ENCODE measurements at regions not wholly inside any gene's neighbourhood (a gene's known extent, or its start where the extent isn't known, plus 50 kb on each side); places are given as distances from the start of the nearest gene placed in this dataset.

DNA sequence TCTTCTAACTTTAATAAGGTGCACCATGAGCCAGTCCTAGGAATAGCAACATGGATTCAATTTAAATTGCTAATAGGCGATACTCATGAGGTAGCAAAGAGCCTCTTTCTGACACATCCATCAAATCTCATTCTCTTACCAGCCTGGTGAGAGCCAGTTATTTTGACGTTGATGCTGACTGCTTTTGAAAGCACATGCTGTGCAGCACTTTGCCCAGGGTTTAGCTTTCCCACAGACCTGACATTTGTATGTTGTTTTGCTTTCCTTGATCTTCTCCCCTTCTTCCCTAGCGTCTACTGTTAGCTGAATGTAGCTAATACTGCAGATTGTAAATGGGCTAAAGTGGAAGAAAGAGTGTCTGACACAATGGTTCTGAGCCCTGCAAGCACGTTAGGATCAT lies 101.1 kb upstream of the CCDC85A start:
- Histone ChIP-seq H3K9me2 (ENCODE audit: low read depth, low read length) (no peaks in the 10 kb centered on the region), H3K27me3 (ENCODE audit: insufficient read depth, low read length) (no peaks in the 10 kb centered on the region), H3K27ac (ENCODE audit: low read depth, low read length, poor library complexity, severe bottlenecking) (no peak overlapping the region)

DNA sequence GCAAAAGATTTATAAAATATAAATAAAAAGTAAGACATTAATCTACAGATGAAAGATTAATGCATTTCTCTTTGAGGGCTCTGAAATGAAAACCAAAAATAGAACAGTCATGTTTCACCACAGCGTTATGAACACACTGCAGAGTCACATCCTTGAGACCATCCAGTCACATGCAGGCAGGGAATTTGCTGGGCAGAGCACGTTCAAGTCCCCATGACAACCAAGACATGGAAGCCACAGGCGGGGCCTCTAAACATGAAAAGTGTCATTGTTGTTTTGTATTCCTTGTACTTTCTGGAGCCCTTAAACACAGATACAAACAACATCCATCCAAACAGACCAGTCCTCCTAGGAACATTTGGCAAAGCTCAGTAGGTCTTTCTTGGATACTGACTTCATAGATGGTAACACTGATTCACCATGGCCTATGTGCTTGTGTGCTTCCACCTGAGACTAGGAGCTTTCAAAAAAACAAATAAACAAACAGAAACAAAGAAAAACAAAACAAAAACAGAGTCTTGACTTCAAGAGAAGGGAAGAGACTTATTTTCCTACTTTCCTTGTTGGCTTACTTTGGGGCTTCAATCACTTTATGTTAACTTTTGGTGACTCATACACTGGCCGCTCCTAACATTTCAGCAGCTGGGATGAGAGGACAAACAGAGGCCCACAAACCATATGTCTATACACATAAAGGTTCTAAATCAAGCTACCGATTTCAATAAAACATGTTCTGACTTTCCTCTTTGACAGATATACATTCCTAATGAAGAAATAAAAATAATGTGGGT lies 99.5 kb upstream of the CCDC85A start:
- no peaks in the 10 kb centered on the region for H3K9me2 ChIP-seq (ENCODE audit: low read depth, low read length)
- H3K79me2 ChIP-seq (ENCODE audit: insufficient read depth, low read length): no peaks in the 10 kb centered on the region
- no peak overlapping the region for H2AFZ ChIP-seq (ENCODE audit: low read length)
- no peak overlapping the region for H3K27ac ChIP-seq (ENCODE audit: low read depth, low read length, poor library complexity, severe bottlenecking)
- H3K27me3 ChIP-seq (ENCODE audit: insufficient read depth, low read length): no peaks in the 10 kb centered on the region
- TF ChIP-seq, protein P1, sequence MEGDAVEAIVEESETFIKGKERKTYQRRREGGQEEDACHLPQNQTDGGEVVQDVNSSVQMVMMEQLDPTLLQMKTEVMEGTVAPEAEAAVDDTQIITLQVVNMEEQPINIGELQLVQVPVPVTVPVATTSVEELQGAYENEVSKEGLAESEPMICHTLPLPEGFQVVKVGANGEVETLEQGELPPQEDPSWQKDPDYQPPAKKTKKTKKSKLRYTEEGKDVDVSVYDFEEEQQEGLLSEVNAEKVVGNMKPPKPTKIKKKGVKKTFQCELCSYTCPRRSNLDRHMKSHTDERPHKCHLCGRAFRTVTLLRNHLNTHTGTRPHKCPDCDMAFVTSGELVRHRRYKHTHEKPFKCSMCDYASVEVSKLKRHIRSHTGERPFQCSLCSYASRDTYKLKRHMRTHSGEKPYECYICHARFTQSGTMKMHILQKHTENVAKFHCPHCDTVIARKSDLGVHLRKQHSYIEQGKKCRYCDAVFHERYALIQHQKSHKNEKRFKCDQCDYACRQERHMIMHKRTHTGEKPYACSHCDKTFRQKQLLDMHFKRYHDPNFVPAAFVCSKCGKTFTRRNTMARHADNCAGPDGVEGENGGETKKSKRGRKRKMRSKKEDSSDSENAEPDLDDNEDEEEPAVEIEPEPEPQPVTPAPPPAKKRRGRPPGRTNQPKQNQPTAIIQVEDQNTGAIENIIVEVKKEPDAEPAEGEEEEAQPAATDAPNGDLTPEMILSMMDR (IDR thresholded peaks at IDR 0.05; ENCODE audit: low read length): no peak
- TF ChIP-seq EZH2 (IDR thresholded peaks at IDR 0.05; ENCODE audit: borderline replicate concordance, low read length): no peak
- no peak overlapping the region for H3K4me3 ChIP-seq (ENCODE audit: low read depth, low read length, poor library complexity, severe bottlenecking)
- H3K4me1 ChIP-seq (ENCODE audit: insufficient read depth, low read length, severe bottlenecking): no peaks in the 10 kb centered on the region
- no peaks in the 10 kb centered on the region for H3F3A ChIP-seq (ENCODE audit: insufficient read depth, low read length)
- H3K4me2 ChIP-seq (ENCODE audit: low read length): no peak overlapping the region
- H4K20me1 ChIP-seq (ENCODE audit: insufficient read depth, low read length): no peaks in the 10 kb centered on the region
- H3K9me3 ChIP-seq (ENCODE audit: low read length): no peaks in the 10 kb centered on the region
- H3K36me3 ChIP-seq (ENCODE audit: insufficient read depth, low read length): no peaks in the 10 kb centered on the region
- no peak overlapping the region for H3K9ac ChIP-seq (ENCODE audit: low read length)

More for the DNA sequence above, 101.1 kb upstream of the CCDC85A start:
- H4K20me1 ChIP-seq (ENCODE audit: insufficient read depth, low read length): no peaks in the 10 kb centered on the region
- no peaks in the 10 kb centered on the region for H3K36me3 ChIP-seq (ENCODE audit: insufficient read depth, low read length)
- no peaks in the 10 kb centered on the region for H3K79me2 ChIP-seq (ENCODE audit: insufficient read depth, low read length)
- H3F3A ChIP-seq (ENCODE audit: insufficient read depth, low read length): no peaks in the 10 kb centered on the region
- no peak overlapping the region for H3K9ac ChIP-seq (ENCODE audit: low read length)
- no peak overlapping the region for H2AFZ ChIP-seq (ENCODE audit: low read length)
- no peak for TF ChIP-seq EZH2 (IDR thresholded peaks at IDR 0.05; ENCODE audit: borderline replicate concordance, low read length)
- TF ChIP-seq, protein P1 (IDR thresholded peaks at IDR 0.05; ENCODE audit: low read length): no peak
- H3K9me3 ChIP-seq (ENCODE audit: low read length): no peaks in the 10 kb centered on the region
- H3K4me2 ChIP-seq (ENCODE audit: low read length): no peak overlapping the region
- no peak overlapping the region for H3K4me3 ChIP-seq (ENCODE audit: low read depth, low read length, poor library complexity, severe bottlenecking)
- H3K4me1 ChIP-seq (ENCODE audit: insufficient read depth, low read length, severe bottlenecking): no peaks in the 10 kb centered on the region

DNA sequence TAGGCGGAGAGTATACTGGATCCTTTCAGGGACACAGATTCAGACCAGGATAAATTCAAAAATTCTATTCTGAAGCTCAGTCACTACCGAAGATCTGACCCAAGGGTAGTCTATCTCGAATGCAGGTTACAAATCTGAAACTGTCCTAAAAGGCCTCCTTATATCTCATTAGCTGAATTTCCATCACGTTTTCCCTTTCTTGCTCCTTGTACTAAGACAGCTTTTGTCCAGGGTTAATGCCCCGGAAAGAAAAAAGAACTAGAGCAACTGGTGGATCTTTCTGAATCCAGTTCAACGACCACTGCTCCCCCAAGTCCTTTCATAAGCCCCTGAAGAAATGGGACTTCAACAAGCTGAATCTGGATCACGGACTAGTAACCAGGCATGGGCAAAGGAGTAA lies 97.5 kb upstream of the CCDC85A start:
- H3K4me1 ChIP-seq (ENCODE audit: insufficient read depth, low read length, severe bottlenecking): no peaks in the 10 kb centered on the region
- no peaks in the 10 kb centered on the region for H4K20me1 ChIP-seq (ENCODE audit: insufficient read depth, low read length)
- H3K4me3 ChIP-seq (ENCODE audit: low read depth, low read length, poor library complexity, severe bottlenecking): no peak overlapping the region
- H3K4me2 ChIP-seq (ENCODE audit: low read length): no peak overlapping the region
- TF ChIP-seq EZH2 (IDR thresholded peaks at IDR 0.05; ENCODE audit: borderline replicate concordance, low read length): no peak
- TF ChIP-seq, protein P1 (IDR thresholded peaks at IDR 0.05; ENCODE audit: low read length): no peak
- H3K9me3 ChIP-seq (ENCODE audit: low read length): no peaks in the 10 kb centered on the region
- no peak overlapping the region for H3K9ac ChIP-seq (ENCODE audit: low read length)
- H2AFZ ChIP-seq (ENCODE audit: low read length): no peak overlapping the region
- H3K79me2 ChIP-seq (ENCODE audit: insufficient read depth, low read length): no peaks in the 10 kb centered on the region
- H3F3A ChIP-seq (ENCODE audit: insufficient read depth, low read length): no peaks in the 10 kb centered on the region
- H3K27ac ChIP-seq (ENCODE audit: low read depth, low read length, poor library complexity, severe bottlenecking): no peak overlapping the region
- no peaks in the 10 kb centered on the region for H3K27me3 ChIP-seq (ENCODE audit: insufficient read depth, low read length)
- no peaks in the 10 kb centered on the region for H3K9me2 ChIP-seq (ENCODE audit: low read depth, low read length)
- H3K36me3 ChIP-seq (ENCODE audit: insufficient read depth, low read length): no peaks in the 10 kb centered on the region
